Adipocyte (in vitro differentiated cells): ENCODE measurements at regions not wholly inside any gene's neighbourhood (a gene's known extent, or its start where the extent isn't known, plus 50 kb on each side); places are given as distances from the start of the nearest gene placed in this dataset.

Source experiments
- DNase-seq: peaks from one replicate; pipeline ENCODE4 v3.0.0-alpha.2; 2015; ENCODE audit warnings: low read depth
- H3K27me3 ChIP-seq: replicated peaks from 2 replicates; pipeline ENCODE4 v1.7.0; 2013; ENCODE audit warnings: mild to moderate bottlenecking, low read length, moderate library complexity; ENCODE audit not compliant: control insufficient read depth, insufficient read depth
- H3K36me3 ChIP-seq: 2 replicates; pipeline ENCODE4 v1.7.0; 2013; ENCODE audit warnings: low read length, mild to moderate bottlenecking, moderate library complexity; ENCODE audit not compliant: control insufficient read depth, insufficient read depth, severe bottlenecking
- H3K4me1 ChIP-seq: 2 replicates; pipeline ENCODE4 v1.7.0; 2013; ENCODE audit warnings: mild to moderate bottlenecking, low read length, moderate library complexity; ENCODE audit not compliant: control insufficient read depth, insufficient read depth
- H3K4me3 ChIP-seq: 2 replicates; pipeline ENCODE4 v1.7.0; 2013; ENCODE audit warnings: mild to moderate bottlenecking, low read length, moderate library complexity
- H3K9ac ChIP-seq: 2 replicates; pipeline ENCODE4 v1.7.0; 2013; ENCODE audit warnings: mild to moderate bottlenecking, low read length, moderate library complexity
- H3K9me3 ChIP-seq: 2 replicates; pipeline ENCODE4 v1.7.0; 2013; ENCODE audit warnings: mild to moderate bottlenecking, low read length, moderate library complexity; ENCODE audit not compliant: control insufficient read depth

- no peaks in the 10 kb centered on the region for H3K36me3 ChIP-seq
- H3K4me3 ChIP-seq: no peak overlapping the region
- peaks cover 2% of the 10 kb centered on the region for H3K27me3 ChIP-seq
- no peak overlapping the region for H3K9ac ChIP-seq
- H3K4me1 ChIP-seq: peaks cover 11% of the 10 kb centered on the region
- no peaks in the 10 kb centered on the region for H3K9me3 ChIP-seq
- no peak for DNase-seq
Measured at GRCh38 chr3:55339819-55340218, 147.3 kb downstream of the WNT5A start.

GRCh38 chr3:55339390-55339789 is 147.7 kb downstream of the WNT5A start:
- no peak for DNase-seq
- Histone ChIP-seq H3K36me3 (no peaks in the 10 kb centered on the region), H3K9me3 (no peaks in the 10 kb centered on the region), H3K4me3 (no peak overlapping the region), H3K4me1 (peaks cover 11% of the 10 kb centered on the region), H3K9ac (no peak overlapping the region), H3K27me3 (peaks cover 2% of the 10 kb centered on the region)

GRCh38 chr3:55337641-55338180 is 149.4 kb downstream of the WNT5A start:
- no peak for DNase-seq
- peaks cover 18% of the 10 kb centered on the region for H3K4me1 ChIP-seq
- H3K9me3 ChIP-seq: no peaks in the 10 kb centered on the region
- H3K27me3 ChIP-seq: peaks cover 2% of the 10 kb centered on the region
- no peak overlapping the region for H3K4me3 ChIP-seq
- H3K36me3 ChIP-seq: no peaks in the 10 kb centered on the region
- H3K9ac ChIP-seq: no peak overlapping the region

- H3K9ac ChIP-seq: no peak overlapping the region
- no peak overlapping the region for H3K4me3 ChIP-seq
- H3K36me3 ChIP-seq: no peaks in the 10 kb centered on the region
- peaks cover 40% of the 10 kb centered on the region for H3K4me1 ChIP-seq
- H3K27me3 ChIP-seq: peaks cover 2% of the 10 kb centered on the region
- H3K9me3 ChIP-seq: no peaks in the 10 kb centered on the region
- DNase-seq: peak; percentile 69
Measured at GRCh38 chr3:55333923-55334322, 153.2 kb downstream of the WNT5A start.

GRCh38 chr3:55333046-55333445 is 154.1 kb downstream of the WNT5A start:
- Histone ChIP-seq H3K27me3 (peaks cover 2% of the 10 kb centered on the region), H3K4me3 (no peak overlapping the region), H3K36me3 (no peaks in the 10 kb centered on the region), H3K4me1 (peaks cover 40% of the 10 kb centered on the region), H3K9me3 (no peaks in the 10 kb centered on the region), H3K9ac (no peak overlapping the region)
- no peak for DNase-seq

- peaks cover 2% of the 10 kb centered on the region for H3K27me3 ChIP-seq
- no peak overlapping the region for H3K9ac ChIP-seq
- no peak overlapping the region for H3K4me3 ChIP-seq
- H3K4me1 ChIP-seq: peaks cover 40% of the 10 kb centered on the region
- H3K36me3 ChIP-seq: no peaks in the 10 kb centered on the region
- DNase-seq: no peak
- no peaks in the 10 kb centered on the region for H3K9me3 ChIP-seq
Measured at GRCh38 chr3:55332176-55332575, 154.9 kb downstream of the WNT5A start.

GRCh38 chr3:55331524-55331923 is 155.6 kb downstream of the WNT5A start:
- H3K4me3 ChIP-seq: no peak overlapping the region
- H3K9me3 ChIP-seq: no peaks in the 10 kb centered on the region
- peaks cover 40% of the 10 kb centered on the region for H3K4me1 ChIP-seq
- no peak overlapping the region for H3K9ac ChIP-seq
- H3K36me3 ChIP-seq: no peaks in the 10 kb centered on the region
- H3K27me3 ChIP-seq: peaks cover 1% of the 10 kb centered on the region
- DNase-seq: no peak

- H3K4me1 ChIP-seq: peaks cover 40% of the 10 kb centered on the region
- H3K36me3 ChIP-seq: no peaks in the 10 kb centered on the region
- no peak overlapping the region for H3K9ac ChIP-seq
- H3K27me3 ChIP-seq: no peaks in the 10 kb centered on the region
- no peaks in the 10 kb centered on the region for H3K9me3 ChIP-seq
- H3K4me3 ChIP-seq: no peak overlapping the region
- DNase-seq: peak; percentile 48
Measured at GRCh38 chr3:55330756-55331155, 156.3 kb downstream of the WNT5A start.

GRCh38 chr3:55330355-55330754 is 156.8 kb downstream of the WNT5A start:
- Histone ChIP-seq H3K9ac (peak overlapping the region; percentile 30), H3K36me3 (no peaks in the 10 kb centered on the region), H3K4me1 (peaks cover 40% of the 10 kb centered on the region), H3K4me3 (no peak overlapping the region), H3K9me3 (no peaks in the 10 kb centered on the region), H3K27me3 (no peaks in the 10 kb centered on the region)
- peak; percentile 91 for DNase-seq

- peak overlapping the region; percentile 30 for H3K9ac ChIP-seq
- H3K4me1 ChIP-seq: peaks cover 40% of the 10 kb centered on the region
- peak; percentile 90 for DNase-seq
- no peaks in the 10 kb centered on the region for H3K9me3 ChIP-seq
- no peak overlapping the region for H3K4me3 ChIP-seq
- no peaks in the 10 kb centered on the region for H3K27me3 ChIP-seq
- H3K36me3 ChIP-seq: no peaks in the 10 kb centered on the region
Measured at GRCh38 chr3:55329849-55330248, 157.3 kb downstream of the WNT5A start.

- no peak overlapping the region for H3K4me3 ChIP-seq
- H3K9ac ChIP-seq: no peak overlapping the region
- peaks cover 20% of the 10 kb centered on the region for H3K4me1 ChIP-seq
- no peaks in the 10 kb centered on the region for H3K9me3 ChIP-seq
- no peak for DNase-seq
- no peaks in the 10 kb centered on the region for H3K27me3 ChIP-seq
- no peaks in the 10 kb centered on the region for H3K36me3 ChIP-seq
Measured at GRCh38 chr3:55327131-55327920, 159.8 kb downstream of the WNT5A start.
